ENCODE measurements at regions not wholly inside any gene's neighbourhood (a gene's known extent, or its start where the extent isn't known, plus 50 kb on each side); places are given as distances from the start of the nearest gene placed in this dataset.
A peak's percentile ranks its signal among the peaks of the same experiment; 100 is the strongest.

GRCh38 chr9:30628915-30629567, 1755.4 kb upstream of the ACO1 start:
- no peak for DNase-seq

- no peak for DNase-seq
These were observed 1754.0 kb upstream of the ACO1 start for GRCh38 chr9:30630459-30630858.

DNA sequence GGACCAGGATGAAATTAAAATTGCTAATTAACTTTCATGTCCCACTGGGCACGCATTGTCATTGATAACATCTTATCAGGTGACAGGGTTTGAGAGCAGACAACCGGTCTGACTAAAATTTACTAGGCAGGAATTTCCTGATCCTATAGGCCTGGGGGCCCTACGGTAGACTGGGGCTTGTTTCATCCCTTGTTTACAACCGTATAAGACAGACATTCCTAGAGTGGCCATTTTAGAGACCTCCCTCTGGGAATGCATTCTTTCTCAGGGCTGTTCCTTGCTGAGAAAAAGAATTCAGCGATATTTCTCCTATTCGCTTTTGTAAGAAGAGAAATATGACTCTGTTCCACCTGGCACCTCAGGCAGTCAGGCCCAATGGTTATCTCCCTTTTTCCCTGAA, 1737.8 kb upstream of the ACO1 start:
- peak; percentile 9 for DNase-seq

GRCh38 chr9:30661925-30662324, 1722.5 kb upstream of the ACO1 start:
- DNase-seq, result no peak

DNA sequence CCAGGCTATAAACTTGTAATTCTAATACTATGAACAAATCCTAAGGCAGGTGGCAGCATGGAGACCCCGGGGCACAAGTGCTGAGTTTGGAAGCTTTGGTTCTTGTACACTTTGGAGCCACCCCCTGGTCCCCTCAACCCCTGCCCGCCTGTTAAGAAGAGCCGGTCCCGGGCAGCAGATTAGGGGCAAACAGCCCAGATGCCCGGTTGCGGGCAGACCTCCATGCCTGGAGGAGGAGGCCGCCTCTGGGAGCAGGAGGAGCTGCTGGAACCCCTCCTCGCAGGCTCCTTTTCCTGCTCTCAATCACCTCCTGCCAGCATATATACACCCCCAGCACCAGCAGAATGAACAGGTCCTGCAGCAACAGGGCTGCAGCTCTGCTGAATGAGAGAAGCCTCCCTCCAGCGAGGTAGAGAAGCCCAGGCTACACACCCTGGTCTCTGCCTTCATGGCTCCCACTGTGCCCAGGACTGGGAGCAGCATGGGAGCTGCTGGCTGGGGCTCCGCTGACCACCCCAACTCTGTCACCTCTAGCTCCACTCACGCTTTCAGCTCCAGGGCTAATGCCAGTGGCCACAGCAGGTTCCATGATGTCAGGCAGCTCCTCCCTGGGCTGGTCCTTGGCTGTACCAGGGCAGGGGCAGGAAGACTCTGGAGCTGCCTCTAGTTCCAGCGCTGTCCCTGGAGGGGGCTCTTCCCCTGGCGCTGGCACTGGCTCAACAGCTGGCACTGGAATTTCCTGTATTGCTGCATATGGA, 1713.5 kb upstream of the ACO1 start:
- DNase-seq, result no peak

- DNase-seq, result peak; percentile 64
These were observed 1711.3 kb upstream of the ACO1 start for GRCh38 chr9:30673132-30673531.

GRCh38 chr9:30676651-30677050, 1707.8 kb upstream of the ACO1 start:
- DNase-seq, result no peak

- no peak for DNase-seq
These were observed 1707.2 kb upstream of the ACO1 start for GRCh38 chr9:30677221-30677620.

- DNase-seq, result no peak
These were observed 1695.6 kb upstream of the ACO1 start for GRCh38 chr9:30688801-30689200.

GRCh38 chr9:30697958-30698357, 1686.5 kb upstream of the ACO1 start:
- DNase-seq, result no peak

- no peak for DNase-seq
These were observed 1672.9 kb upstream of the ACO1 start for GRCh38 chr9:30711591-30711990.

DNA sequence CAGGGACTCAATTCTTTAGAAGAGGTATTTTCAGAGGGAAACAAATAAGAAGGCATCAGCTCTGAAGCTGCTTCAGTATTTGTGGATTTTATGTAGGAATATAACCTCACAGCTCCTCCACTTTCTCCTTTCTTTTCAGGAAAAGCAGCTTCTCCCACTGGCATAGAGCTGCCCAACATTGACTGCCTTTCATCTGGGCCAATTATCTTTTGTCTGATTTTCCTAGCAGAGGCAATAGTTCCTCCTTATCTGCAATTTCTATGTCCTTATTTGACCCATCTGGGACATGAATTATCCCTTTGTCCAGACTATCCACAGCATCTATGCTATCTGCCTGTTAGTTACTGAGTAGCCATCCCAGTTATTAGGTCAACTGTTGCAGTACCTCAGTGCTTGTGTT, 1671.2 kb upstream of the ACO1 start:
- DNase-seq, result no peak

DNA sequence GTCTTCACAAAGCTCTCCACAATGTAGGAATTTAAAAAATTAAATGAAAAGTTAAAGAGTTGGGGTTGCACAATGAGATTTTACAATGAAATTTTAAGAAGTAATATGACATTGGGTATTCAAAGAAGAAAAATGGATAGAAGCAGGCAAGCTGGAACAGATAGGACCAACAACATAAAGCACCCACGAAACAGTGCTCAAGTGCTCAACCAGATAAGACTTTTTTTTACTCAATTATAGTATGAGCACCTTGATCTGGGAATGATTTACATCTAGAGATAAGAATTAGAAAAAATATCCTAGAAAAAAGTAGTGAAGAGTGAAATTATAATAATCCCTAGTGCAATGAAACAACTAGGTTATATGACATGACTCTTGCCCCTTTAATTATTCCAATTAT, 1670.1 kb upstream of the ACO1 start:
- DNase-seq, result no peak

DNA sequence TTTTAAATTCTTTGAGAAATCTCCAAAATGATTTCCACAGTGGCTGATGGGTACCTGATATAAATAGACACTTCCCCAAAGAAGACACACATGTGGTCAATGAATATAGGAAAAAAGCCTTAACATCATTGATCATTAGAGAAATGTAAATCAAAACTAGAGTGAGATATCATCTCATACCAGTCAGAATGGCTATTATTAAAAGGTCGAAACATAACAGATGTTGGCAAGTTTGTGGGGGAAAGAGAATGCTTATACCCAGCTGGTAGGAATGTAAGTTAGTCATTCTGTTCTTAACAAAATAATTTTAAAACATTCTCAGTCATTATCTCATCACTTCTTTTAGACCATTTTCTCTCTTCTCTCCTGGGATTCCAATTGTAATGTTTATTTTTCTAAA, 1666.0 kb upstream of the ACO1 start:
- DNase-seq, result no peak

- no peak for DNase-seq
These were observed 1662.4 kb upstream of the ACO1 start for GRCh38 chr9:30722065-30722464.

DNA sequence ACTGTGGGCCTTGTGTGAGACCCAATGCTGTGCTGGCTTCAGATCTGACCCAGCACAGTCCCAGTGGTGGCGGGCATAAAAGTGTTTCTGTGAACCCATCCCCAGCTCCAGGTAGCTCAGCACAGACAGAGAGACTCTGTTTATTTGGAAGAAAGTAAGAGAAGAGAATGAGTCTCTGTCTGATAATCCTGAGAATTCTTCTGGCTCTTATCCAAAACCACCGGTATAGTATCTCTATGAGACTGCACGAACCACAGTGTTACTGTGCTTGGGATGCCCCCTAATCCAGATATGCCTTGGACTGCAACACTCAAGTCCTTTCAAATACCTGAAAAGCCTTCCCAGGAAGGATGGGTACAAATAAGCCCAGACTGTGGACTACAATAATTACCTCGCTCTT, 1660.8 kb upstream of the ACO1 start:
- no peak for DNase-seq

DNA sequence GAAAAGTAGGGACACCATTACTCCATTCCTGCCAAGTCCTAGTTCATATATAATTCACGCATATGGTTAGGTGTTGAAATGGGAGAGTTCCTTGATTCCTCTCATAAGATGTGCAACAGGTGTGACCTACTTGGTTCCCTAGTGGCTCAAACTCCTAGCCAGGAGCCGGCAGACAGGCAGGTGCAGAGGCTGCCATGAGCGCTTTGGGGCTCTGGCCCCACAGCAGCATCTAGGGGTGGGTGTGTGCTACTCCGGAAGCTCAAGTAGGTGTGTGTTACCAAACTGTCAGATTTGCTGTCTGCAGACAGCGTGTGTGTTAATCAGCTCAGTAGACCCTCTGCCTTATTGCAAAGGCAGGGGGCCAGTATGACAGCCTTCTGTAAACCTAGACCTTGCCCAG, 1652.4 kb upstream of the ACO1 start:
- no peak for DNase-seq

GRCh38 chr9:30744871-30745270, 1639.6 kb upstream of the ACO1 start:
- DNase-seq, result no peak

DNA sequence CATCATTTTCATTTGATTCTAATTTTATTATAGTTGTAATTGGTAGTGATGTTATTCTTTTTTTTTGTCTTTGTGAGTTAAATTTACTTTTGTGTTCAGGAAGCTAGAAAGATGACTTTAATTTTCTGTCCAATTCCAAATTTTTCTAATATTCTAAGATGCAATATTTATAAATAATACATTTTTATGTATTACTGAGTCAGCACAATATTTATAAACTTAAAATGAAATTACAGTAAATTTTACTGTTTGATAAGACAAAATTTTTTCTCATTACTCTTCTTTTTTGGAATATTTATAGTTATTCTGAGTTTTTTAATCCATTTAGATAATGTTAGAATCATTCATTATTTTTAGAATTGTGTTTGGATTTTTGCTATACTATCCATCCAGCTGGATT, 1637.9 kb upstream of the ACO1 start:
- DNase-seq, result no peak

DNA sequence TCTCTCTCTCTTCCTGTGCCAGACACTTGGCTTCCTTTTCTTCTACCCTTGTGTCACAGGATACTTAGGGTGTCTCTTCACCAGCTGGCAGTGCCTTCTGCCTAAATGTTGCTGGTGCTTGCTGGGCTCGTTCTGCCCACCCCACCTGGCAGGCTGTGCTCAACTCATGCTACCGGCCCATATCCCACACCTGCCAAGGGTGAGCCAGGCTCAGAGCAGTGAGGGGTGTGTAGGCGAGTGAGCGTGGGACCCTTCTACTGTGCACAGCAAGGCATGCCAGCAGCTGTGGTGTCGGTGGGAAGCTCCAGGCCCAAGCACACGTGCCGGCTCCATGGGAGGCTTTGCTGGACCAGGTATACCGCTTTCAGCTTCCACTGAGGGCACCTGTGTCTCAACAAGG, 1626.7 kb upstream of the ACO1 start:
- no peak for DNase-seq

DNA sequence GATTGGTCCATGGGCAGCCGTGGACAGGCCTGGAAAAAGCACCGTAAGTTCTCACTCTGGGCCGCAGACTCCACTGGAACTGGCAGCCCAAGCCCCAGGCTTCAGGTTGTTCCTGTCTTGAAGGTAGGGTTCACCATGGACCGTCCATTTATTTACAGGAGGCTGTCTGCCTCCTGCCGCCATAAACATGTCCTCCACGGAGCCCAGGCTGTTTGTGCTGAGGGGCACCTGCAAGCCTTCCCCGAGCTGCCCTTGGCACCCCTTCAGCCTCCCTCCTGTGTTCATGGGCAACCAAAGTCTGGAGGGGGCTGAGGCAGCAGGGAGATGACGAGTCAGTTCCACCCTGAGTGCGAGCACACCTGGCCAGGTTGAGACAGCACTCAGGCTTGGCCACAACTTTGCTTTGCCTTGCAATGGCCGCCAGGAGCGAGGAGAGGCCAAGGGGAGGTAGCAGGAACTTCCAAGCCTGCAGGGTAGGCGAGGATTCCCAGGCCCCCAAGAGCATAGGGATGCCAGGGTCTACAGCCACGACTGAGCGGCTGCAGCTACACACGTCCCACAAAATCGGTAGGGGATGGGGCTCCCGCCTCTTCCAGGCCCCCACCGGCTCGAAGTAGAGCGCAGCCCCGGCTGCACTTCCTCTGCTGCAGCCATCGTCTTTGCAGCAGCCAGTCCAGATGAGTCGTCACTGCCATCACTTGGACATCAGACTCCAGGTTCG, 1625.6 kb upstream of the ACO1 start:
- no peak for DNase-seq

DNA sequence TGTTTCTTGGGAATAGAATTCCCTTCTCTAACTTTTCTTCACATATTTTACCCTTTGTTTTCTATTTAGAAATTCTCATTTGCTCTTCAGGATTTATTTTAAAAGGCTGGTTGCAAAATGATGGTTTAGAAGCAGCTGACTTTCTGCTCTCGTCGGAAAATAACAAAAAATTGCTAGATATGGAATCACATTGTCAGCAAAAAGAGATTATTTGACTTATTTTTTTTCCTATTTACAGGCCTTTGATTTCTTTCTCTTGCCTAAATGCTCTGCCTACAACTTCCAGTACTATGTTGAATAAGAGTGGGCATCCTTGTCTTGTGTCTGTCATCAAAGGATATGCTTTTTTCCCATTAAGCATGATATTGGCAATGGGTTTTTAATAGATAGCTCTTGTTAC, 1619.1 kb upstream of the ACO1 start:
- no peak for DNase-seq

- no peak for DNase-seq
These were observed 1613.2 kb upstream of the ACO1 start for GRCh38 chr9:30771163-30771708.

GRCh38 chr9:30771760-30772159, 1612.7 kb upstream of the ACO1 start:
- no peak for DNase-seq
